CD14-positive monocyte (primary cell): ENCODE measurements at regions not wholly inside any gene's neighbourhood (a gene's known extent, or its start where the extent isn't known, plus 50 kb on each side); places are given as distances from the start of the nearest gene placed in this dataset.

Experiments used
- DNase-seq, 3 donors: peaks; one replicate each; pipeline ENCODE4 v3.0.0-alpha.2; 2011 to 2022
- H2AFZ ChIP-seq: 2 replicates; pipeline ENCODE4 v1.6.0; 2012; ENCODE audit warnings: mild to moderate bottlenecking, low read depth, low read length, inconsistent platforms; ENCODE audit not compliant: insufficient read depth, poor library complexity, severe bottlenecking
- H3K27ac ChIP-seq, 2 donors: 1 replicate in 1 of 2; 2 replicates in 1 of 2; pipeline ENCODE4 v1.5.1; 2012 to 2013; ENCODE audit warnings: low read length in 2 of 2, control low read depth in 1 of 2, inconsistent platforms in 1 of 2, low read depth in 1 of 2, mild to moderate bottlenecking in 1 of 2
- H3K27me3 ChIP-seq, 2 donors: one replicate each; pipeline versions ENCODE4 v1.6.0 to v1.6.1; 2011 to 2013; ENCODE audit warnings: low read length in 2 of 2; ENCODE audit not compliant: control insufficient read depth in 2 of 2, insufficient read depth in 2 of 2
- H3K36me3 ChIP-seq, 2 donors: replicated peaks in 1 of 2; 1 replicate in 1 of 2; 2 replicates in 1 of 2; pipeline versions ENCODE4 v1.5.1 to v1.6.1; 2012 to 2013; ENCODE audit warnings: low read length in 2 of 2, control low read depth in 1 of 2, inconsistent platforms in 1 of 2, mild to moderate bottlenecking in 1 of 2; ENCODE audit not compliant: insufficient read depth in 2 of 2, control insufficient read depth in 1 of 2
- H3K4me1 ChIP-seq, 2 donors: 1 replicate in 1 of 2; 2 replicates in 1 of 2; pipeline versions ENCODE4 v1.5.1 to v1.6.1; 2012 to 2013; ENCODE audit warnings: low read length in 2 of 2, control low read depth in 1 of 2, inconsistent platforms in 1 of 2, mild to moderate bottlenecking in 1 of 2, moderate library complexity in 1 of 2; ENCODE audit not compliant: insufficient read depth in 2 of 2, control insufficient read depth in 1 of 2
- H3K4me2 ChIP-seq: replicated peaks from 2 replicates; pipeline ENCODE3; 2012; ENCODE audit warnings: low read length, moderate library complexity, mild to moderate bottlenecking; ENCODE audit not compliant: poor library complexity, severe bottlenecking; ENCODE audit errors: extremely low read depth
- H3K4me3 ChIP-seq, 3 experiments: fragments of 200-600 bp in 1 of 3; sonication (generic) in 1 of 3; replicated peaks in 1 of 3; 1 replicate in 2 of 3; 2 replicates in 1 of 3; pipeline ENCODE4 v1.5.1; 2011 to 2013; ENCODE audit warnings: low read length in 3 of 3, mild to moderate bottlenecking in 3 of 3, control low read depth in 2 of 3, low read depth in 2 of 3, inconsistent platforms in 1 of 3, moderate library complexity in 1 of 3
- H3K79me2 ChIP-seq: 2 replicates; pipeline ENCODE4 v1.6.0; 2012; ENCODE audit warnings: mild to moderate bottlenecking, control low read depth, inconsistent platforms, low read length, moderate library complexity; ENCODE audit not compliant: insufficient read depth
- H3K9ac ChIP-seq: 2 replicates; pipeline ENCODE4 v1.6.0; 2017; ENCODE audit warnings: low read length, mild to moderate bottlenecking; ENCODE audit not compliant: insufficient read depth, poor library complexity, severe bottlenecking
- H3K9me3 ChIP-seq, 2 donors: replicated peaks in 1 of 2; 1 replicate in 1 of 2; 2 replicates in 1 of 2; pipeline versions ENCODE4 v1.5.1 to v1.6.1; 2012 to 2013; ENCODE audit warnings: low read length in 2 of 2, control low read depth in 1 of 2; ENCODE audit not compliant: control insufficient read depth in 1 of 2, insufficient read depth in 1 of 2
- H4K20me1 ChIP-seq: 2 replicates; pipeline ENCODE4 v1.6.0; 2012; ENCODE audit warnings: mild to moderate bottlenecking, low read length, control low read depth, moderate library complexity; ENCODE audit not compliant: insufficient read depth
- H3K27ac Mint-ChIP-seq, 7 donors: one replicate each; pipeline ENCODE4 v1.8.0; 2020; ENCODE audit warnings: mild to moderate bottlenecking in 7 of 7, mixed read lengths in 7 of 7, moderate library complexity in 6 of 7, inconsistent platforms in 2 of 7
- H3K27me3 Mint-ChIP-seq, 3 donors: one replicate each; pipeline ENCODE4 v1.8.0; 2021 to 2022; ENCODE audit warnings: low read depth in 3 of 3, mild to moderate bottlenecking in 3 of 3, mixed read lengths in 3 of 3, moderate library complexity in 3 of 3, inconsistent platforms in 1 of 3
- H3K36me3 Mint-ChIP-seq, 2 donors: one replicate each; pipeline ENCODE4 v1.8.0; 2020; ENCODE audit warnings: mixed read lengths in 2 of 2, inconsistent platforms in 1 of 2, mild to moderate bottlenecking in 1 of 2
- H3K4me1 Mint-ChIP-seq: one replicate; pipeline ENCODE4 v1.8.0; 2020; ENCODE audit warnings: mild to moderate bottlenecking, mixed read lengths
- H3K4me3 Mint-ChIP-seq, 2 donors: one replicate each; pipeline ENCODE4 v1.8.0; 2020; ENCODE audit warnings: mild to moderate bottlenecking in 2 of 2, mixed read lengths in 2 of 2, moderate library complexity in 1 of 2
- H3K9me3 Mint-ChIP-seq, 7 donors: one replicate each; pipeline ENCODE4 v1.8.0; 2020 to 2022; ENCODE audit warnings: mixed read lengths in 7 of 7, mild to moderate bottlenecking in 6 of 7, moderate library complexity in 6 of 7, inconsistent platforms in 2 of 7
- whole genome bisulfite sequencing: methylation state at CpG from one replicate; pipeline ENCODE4 v1.1.5; 2013; ENCODE audit warnings: missing lambda C conversion rate; ENCODE audit not compliant: insufficient coverage; 5-methylcytosine and 5-hydroxymethylcytosine counted together
- intact Hi-C, 2 donors: fragments of 100-400 bp; cut with micrococcal nuclease; formaldehyde crosslinking; loops; one replicate each; pipeline versions ENCODE4 v1.15.0 to v1.15.1; 2023
- TF ChIP-seq, protein P1 (sequence below): fragments of 200-600 bp; IDR thresholded peaks from one replicate; pipeline ENCODE4 v1.8.0; 2022; ENCODE audit warnings: antibody characterized with exemption, mild to moderate bottlenecking

GRCh38 chr5:85320495-85320894 is 935.8 kb upstream of the EDIL3 start:
- Histone ChIP-seq H3K4me2 (no peak overlapping the region), H3K9me3 (no peaks in the 10 kb centered on the region), H3K27me3 (no peaks in the 10 kb centered on the region), H3K4me1 (no peaks in the 10 kb centered on the region), H3K4me3 (no peak overlapping the region), H2AFZ (no peak overlapping the region), H3K9ac (no peak overlapping the region), H3K36me3 (no peaks in the 10 kb centered on the region), H3K79me2 (no peaks in the 10 kb centered on the region), H3K27ac (no peak overlapping the region), H4K20me1 (no peaks in the 10 kb centered on the region)
- Mint-ChIP-seq H3K27ac (no peak overlapping the region), H3K4me1 (no peaks in the 10 kb centered on the region), H3K36me3 (no peaks in the 10 kb centered on the region), H3K27me3 (no peaks in the 10 kb centered on the region), H3K4me3 (no peak overlapping the region), H3K9me3 (peaks cover 0 to 4% (median 0%) of the 10 kb centered on the region in 7 donors)
- intact Hi-C loops = no loop called here
- 100% methylated on average over 1 of the region's 6 CpGs for WGBS
- TF ChIP-seq, protein P1, sequence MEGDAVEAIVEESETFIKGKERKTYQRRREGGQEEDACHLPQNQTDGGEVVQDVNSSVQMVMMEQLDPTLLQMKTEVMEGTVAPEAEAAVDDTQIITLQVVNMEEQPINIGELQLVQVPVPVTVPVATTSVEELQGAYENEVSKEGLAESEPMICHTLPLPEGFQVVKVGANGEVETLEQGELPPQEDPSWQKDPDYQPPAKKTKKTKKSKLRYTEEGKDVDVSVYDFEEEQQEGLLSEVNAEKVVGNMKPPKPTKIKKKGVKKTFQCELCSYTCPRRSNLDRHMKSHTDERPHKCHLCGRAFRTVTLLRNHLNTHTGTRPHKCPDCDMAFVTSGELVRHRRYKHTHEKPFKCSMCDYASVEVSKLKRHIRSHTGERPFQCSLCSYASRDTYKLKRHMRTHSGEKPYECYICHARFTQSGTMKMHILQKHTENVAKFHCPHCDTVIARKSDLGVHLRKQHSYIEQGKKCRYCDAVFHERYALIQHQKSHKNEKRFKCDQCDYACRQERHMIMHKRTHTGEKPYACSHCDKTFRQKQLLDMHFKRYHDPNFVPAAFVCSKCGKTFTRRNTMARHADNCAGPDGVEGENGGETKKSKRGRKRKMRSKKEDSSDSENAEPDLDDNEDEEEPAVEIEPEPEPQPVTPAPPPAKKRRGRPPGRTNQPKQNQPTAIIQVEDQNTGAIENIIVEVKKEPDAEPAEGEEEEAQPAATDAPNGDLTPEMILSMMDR = no peak
- no peak for DNase-seq

- WGBS = 100% methylated on average over 1 of the region's 1 CpG
- Histone ChIP-seq H3K4me1 (no peaks in the 10 kb centered on the region), H2AFZ (no peak overlapping the region), H3K36me3 (no peaks in the 10 kb centered on the region), H3K27me3 (no peaks in the 10 kb centered on the region), H3K4me3 (no peak overlapping the region), H3K9ac (no peak overlapping the region), H3K27ac (no peak overlapping the region), H3K79me2 (no peaks in the 10 kb centered on the region), H3K9me3 (no peaks in the 10 kb centered on the region), H3K4me2 (no peak overlapping the region), H4K20me1 (no peaks in the 10 kb centered on the region)
- intact Hi-C loops = no loop called here
- H3K4me1 Mint-ChIP-seq = no peaks in the 10 kb centered on the region
- TF ChIP-seq, protein P1 = no peak
- no peak overlapping the region for H3K4me3 Mint-ChIP-seq
- no peak for DNase-seq
- H3K27me3 Mint-ChIP-seq = no peaks in the 10 kb centered on the region
- H3K27ac Mint-ChIP-seq = no peak overlapping the region
- H3K9me3 Mint-ChIP-seq = no peaks in the 10 kb centered on the region
- H3K36me3 Mint-ChIP-seq = no peaks in the 10 kb centered on the region
These were observed 948.6 kb upstream of the EDIL3 start for GRCh38 chr5:85333276-85333675.
